Left ventricle myocardium superior (tissue), 1 donor: ENCODE measurements at regions not wholly inside any gene's neighbourhood (a gene's known extent, or its start where the extent isn't known, plus 50 kb on each side); places are given as distances from the start of the nearest gene placed in this dataset.
"Not testable (repeated sequence)": the region's sequence is repeated elsewhere in the genome, so short reads cannot be mapped to it uniquely, and the experiment has no call there.

Experiments used
- ATAC-seq: fragments of 200-7000 bp; cut with Tn5 transposase; one replicate; pipeline ENCODE4 v1.9.1; 2020; ENCODE audit warnings: mild to moderate bottlenecking, moderate library complexity
- DNase-seq: peaks from one replicate; pipeline ENCODE4 v3.0.0-alpha.2; 2020
- intact Hi-C: fragments of 100-400 bp; cut with micrococcal nuclease; formaldehyde crosslinking; loops from one replicate; pipeline ENCODE4 v1.11.0; 2022
- donor health status: DM: no; HTN: yes; CAD: no; lungs with severe emphysema.

GRCh38 chr1:48092401-48092800, 95.2 kb upstream of the TRABD2B start:
- ATAC-seq (no peak), DNase-seq (no peak)
- intact Hi-C loops, result no loop called here

- ATAC-seq (no peak), DNase-seq (no peak)
- intact Hi-C loops, result no loop called here
These were observed 92.2 kb upstream of the TRABD2B start for GRCh38 chr1:48089356-48089891.

GRCh38 chr1:48084826-48085225, 87.6 kb upstream of the TRABD2B start:
- DNase-seq (no peak), ATAC-seq (no peak)
- intact Hi-C loops, result no loop called here

- ATAC-seq (no peak), DNase-seq (no peak)
- intact Hi-C loops, result no loop called here
These were observed 85.2 kb upstream of the TRABD2B start for GRCh38 chr1:48082271-48082962.

DNA sequence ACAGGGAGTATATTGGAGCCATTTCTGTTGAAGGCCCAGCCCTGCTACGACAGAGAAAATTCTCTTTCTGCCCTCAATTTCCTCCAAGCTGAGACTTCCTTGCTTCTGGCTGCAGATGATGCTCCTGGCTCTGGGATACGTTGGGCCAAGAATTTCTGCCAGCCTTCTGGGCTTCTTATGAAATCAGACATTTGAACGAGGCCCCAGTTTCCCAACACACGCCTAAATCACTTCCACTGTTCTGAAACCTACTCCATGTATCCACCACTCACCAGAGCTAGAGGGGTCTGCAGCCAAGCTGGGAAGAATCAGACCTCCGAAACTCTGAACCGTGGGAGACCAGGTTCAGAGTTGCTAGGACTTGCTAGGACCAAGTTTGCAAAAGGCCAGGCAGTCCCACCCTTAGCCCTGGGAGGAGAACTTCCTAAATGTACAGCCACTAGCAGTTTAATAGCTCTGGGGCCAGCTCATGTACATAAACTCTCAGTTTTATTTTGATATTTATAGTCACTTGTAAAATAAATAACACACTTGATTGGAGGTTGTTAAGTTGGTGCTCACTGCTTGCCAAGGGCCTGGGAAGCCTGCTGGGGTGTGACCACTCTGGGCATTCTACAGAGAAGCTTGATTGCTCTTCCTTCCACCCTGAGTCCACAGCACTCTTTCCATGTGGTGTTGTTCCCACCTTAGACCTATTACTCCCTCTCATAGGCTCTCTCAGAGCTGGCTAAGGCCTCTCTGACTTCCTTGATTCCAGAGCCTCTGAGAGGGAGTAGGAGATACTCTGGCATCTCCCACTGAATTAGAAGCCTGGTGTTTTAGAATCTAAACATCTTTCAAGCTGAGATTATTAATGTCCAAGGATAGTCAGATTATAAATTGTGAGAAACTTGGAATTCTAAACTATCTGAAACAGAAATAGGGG, 83.4 kb upstream of the TRABD2B start:
- intact Hi-C loops, result no loop called here
- DNase-seq (no peak), ATAC-seq (no peak)

GRCh38 chr1:48079096-48079495, 81.9 kb upstream of the TRABD2B start:
- no peak for ATAC-seq
- intact Hi-C loops, result no loop called here
- DNase-seq, result no peak

GRCh38 chr1:48077795-48078222, 80.6 kb upstream of the TRABD2B start:
- no peak for ATAC-seq
- intact Hi-C loops, result no loop called here
- no peak for DNase-seq

- DNase-seq (no peak), ATAC-seq (no peak)
- intact Hi-C loops, result no loop called here
These were observed 78.8 kb upstream of the TRABD2B start for GRCh38 chr1:48076017-48076416.

DNA sequence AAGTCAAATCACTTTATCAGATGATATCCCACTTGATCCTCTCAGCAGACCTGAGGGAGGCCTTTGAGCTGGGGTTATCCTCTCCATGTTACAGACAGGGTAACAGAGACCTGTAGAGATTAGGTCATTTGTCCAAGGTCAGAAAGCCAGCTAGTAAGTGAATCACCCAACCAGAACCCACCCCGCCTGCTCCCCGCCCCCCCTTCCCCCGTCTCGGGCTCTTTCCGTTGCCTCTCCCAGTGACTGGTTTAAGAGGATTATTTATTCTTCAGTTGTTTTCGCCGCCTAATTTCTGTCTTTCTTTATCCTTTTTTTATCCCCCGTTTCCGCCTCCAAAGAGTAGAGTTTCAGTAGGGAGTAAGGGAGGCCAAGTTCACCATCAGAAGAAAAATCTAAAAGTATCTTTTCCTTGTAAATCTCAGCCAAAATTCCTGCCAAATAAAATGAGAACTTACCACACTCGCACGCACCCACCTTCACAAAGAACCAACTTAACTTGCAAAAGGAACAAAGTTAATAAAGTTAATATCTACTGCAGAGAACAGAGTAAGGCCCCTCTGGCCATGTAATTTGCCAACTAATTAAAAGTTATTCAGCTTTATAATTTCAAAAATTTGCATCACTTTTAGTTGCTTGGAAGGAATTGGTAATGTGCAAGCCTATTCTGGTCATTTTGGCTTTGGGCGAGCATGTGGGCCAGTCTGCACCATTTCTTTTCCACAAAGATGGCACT, 76.8 kb upstream of the TRABD2B start:
- intact Hi-C loops, result no loop called here
- DNase-seq, result no peak
- ATAC-seq, result no peak

DNA sequence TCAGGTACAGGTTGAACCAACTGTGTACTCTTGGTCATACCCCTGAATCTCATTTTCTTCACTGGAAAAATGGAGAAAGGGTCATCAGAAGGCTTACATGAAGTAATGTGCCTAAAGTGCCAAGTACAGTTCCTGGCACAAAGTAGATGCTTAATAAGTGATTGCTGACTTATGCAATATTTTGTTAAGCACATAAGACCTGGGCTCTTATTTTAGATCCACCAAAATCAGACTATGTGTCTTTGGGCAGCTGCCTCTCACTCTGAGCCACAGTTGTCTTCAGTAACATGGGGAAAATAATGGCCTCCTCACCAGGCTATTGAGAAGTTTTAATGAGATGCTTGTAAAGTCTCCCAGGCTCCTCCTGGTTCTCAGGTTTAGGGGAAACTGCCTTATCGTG, 74.3 kb upstream of the TRABD2B start:
- DNase-seq, result no peak
- no peak for ATAC-seq
- intact Hi-C loops, result no loop called here

GRCh38 chr1:48070396-48070750, 73.2 kb upstream of the TRABD2B start:
- DNase-seq (no peak), ATAC-seq (no peak)
- intact Hi-C loops, result no loop called here

DNA sequence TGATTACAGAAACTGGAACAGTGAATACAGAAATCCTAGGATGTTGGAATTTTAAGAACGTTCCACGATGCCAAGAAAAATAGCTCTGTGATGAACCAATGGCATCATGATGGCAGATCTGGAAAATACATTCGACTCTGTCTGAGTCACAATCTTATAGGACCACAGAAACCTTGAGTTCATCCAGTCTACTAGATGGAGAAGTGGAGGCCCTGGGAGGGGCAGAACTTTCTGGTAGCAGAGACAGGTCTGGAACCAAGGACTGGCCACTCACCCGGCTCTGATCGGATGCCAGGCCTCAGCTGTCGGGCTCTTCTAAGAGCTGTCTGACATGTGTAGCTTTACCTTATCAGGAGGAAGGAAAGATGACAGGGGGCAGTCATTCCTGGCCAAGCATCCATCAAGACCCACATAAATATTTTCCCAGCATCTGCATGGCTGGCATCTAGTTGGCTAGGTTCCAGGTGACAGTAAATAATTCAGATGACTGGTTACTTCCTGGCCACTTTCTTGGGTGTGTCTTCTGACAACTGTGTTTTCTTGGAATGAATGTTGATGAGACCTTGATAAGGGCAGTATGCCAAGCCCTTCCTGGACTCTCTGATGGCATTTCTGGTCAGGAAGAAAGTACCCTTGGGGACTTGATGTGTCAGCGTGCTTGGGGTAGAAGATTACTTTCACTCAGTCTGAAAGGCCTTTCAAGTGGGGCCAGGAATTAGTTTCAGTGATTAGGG, 72.6 kb upstream of the TRABD2B start:
- DNase-seq (no peak), ATAC-seq (no peak)
- intact Hi-C loops, result loop anchor here (10.0 kb wide), 1 partner anchor 75 kb away; the partner anchor contains the start of gene TRABD2B

GRCh38 chr1:48068206-48068605, 71.0 kb upstream of the TRABD2B start:
- no peak for DNase-seq
- intact Hi-C loops, result loop anchor here (10.0 kb wide), 1 partner anchor 73 kb away; the partner anchor contains the start of gene TRABD2B
- no peak for ATAC-seq

DNA sequence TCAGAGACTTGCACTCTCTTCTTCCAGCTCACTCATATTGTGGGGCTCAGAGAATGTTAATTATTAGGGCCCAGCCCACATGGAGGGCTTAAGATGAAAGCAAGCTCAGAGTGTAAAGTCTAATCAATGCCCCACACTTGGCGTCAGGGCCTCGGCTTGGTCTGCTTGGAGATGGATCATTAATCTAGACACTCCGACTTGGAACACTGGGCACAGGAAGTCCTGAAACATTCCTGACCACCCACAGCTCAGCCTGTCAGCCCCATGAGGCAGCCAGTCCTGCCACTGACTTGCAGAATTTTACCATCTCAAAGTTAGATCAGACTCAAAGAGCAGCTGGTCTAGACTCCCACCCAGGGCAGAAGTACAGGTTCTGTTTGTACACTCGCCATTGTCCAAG, 69.8 kb upstream of the TRABD2B start:
- intact Hi-C loops, result loop anchor here (10.0 kb wide), 1 partner anchor 72 kb away; the partner anchor contains the start of gene TRABD2B
- DNase-seq (no peak), ATAC-seq (no peak)

DNA sequence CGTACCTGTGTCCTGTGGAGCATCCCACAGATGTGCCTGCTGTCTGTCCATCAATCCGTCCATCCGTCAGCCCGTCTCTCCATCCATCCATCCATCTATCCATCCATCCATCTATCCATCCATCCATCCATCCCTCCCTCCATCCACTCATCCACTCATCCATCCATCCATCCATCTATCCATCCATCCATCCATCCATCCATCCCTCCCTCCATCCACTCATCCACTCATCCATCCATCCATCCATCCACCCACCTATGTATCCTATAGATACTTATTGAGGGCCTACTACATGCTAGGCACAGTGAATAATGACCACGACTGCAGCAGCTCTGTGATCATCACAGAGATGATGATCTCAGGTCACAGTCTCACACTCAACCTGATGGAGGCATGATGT, 67.5 kb upstream of the TRABD2B start:
- not testable (repeated sequence) for DNase-seq, ATAC-seq
- intact Hi-C loops, result loop anchor here (5.0 to 10.0 kb wide), 2 partner anchors 70 to 327 kb away; partner anchors contain the start of gene TRABD2B

DNA sequence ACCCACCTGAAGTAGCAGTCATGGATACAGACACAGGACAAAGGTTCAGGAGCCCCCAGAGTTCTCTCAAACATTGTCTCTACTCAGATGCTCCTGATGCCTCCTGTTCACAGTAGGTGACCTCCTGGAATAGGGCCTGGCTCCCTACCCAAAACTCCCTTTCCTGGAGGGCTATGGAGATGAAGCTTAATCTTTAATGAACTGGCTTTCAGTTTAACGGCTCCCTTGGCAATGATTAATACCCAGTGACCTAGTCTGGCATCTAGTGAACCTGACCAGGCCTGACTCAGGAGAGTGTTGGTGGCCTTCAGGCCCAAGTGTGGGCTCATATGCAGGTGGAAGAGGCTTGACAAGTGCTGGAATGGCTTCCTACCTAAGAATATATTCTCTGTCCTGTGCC, 65.2 kb upstream of the TRABD2B start:
- DNase-seq, result no peak
- no peak for ATAC-seq
- intact Hi-C loops, result loop anchor here (5.0 to 10.0 kb wide), 2 partner anchors 68 to 325 kb away; partner anchors contain the start of gene TRABD2B

DNA sequence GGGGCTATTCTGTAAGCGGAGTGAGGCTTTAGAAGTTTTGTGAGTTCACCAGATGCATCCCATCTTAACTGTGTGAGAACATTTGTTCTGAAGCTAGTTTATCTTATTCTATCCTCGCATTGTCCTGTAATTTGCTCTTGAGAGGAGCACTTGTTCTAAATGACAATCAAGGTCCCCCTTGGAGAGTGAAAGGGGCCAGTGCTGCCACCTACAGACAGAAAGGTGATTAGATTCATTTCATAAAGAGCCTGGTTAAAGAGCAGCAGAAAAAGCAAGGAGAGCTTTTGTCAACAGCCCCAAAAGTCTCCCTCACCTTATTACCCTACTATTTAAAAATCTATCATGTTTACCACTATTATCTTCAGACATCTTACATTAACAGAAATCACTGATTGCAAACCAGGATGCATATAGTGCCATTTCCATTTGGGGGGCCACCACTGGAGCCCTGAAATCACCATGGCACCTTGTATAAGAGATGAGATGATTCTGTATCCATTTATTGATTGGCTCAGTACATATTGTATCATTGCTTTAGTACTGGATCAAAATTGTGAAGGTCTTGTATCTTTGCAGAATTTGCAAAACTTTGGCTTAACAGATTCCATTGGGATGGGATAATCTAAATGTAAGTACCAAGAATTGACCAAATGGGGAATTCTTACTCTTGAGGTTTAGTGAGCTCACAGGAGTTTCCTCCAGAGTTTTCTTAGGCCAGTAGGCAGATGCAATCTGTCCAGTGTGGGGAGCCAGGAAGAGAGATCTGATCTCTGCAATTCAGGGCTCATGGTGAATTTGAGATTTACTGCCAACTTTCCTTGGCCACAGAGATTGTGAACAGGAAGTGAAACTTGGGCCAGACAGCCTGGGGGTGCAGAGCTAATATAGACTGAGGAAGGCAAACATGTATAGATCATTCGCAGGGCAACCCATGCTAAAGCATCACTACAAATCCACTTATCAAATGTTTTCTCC, 64.3 kb upstream of the TRABD2B start:
- DNase-seq (peak; percentile 41), ATAC-seq (peak; percentile 77)
- intact Hi-C loops, result loop anchor here (5.0 to 10.0 kb wide), 2 partner anchors 67 to 324 kb away; partner anchors contain the start of gene TRABD2B
